AG09319 (cell line): ENCODE measurements at regions not wholly inside any gene's neighbourhood (a gene's known extent, or its start where the extent isn't known, plus 50 kb on each side); places are given as distances from the start of the nearest gene placed in this dataset.
"Not testable (repeated sequence)": the region's sequence is repeated elsewhere in the genome, so short reads cannot be mapped to it uniquely, and the experiment has no call there.

Experiments
- DNase-seq: peaks from one replicate; pipeline ENCODE4 v3.0.0-alpha.2; 2010; ENCODE audit warnings: low read depth; ENCODE audit errors: extremely low read depth
- CTCF ChIP-seq: IDR thresholded peaks from 2 replicates; pipeline ENCODE4 v1.5.1; 2011; ENCODE audit warnings: low read depth, mild to moderate bottlenecking, inconsistent platforms, low read length, moderate library complexity

- DNase-seq, result no peak
- no peak for TF ChIP-seq CTCF
Observed at GRCh38 chr14:83905157-83905556, 1624.8 kb upstream of the FLRT2 start.

- no peak for DNase-seq
Observed at GRCh38 chr14:83908419-83908818, 1621.5 kb upstream of the FLRT2 start.

GRCh38 chr14:83909507-83909906 lies 1620.4 kb upstream of the FLRT2 start:
- no peak for TF ChIP-seq CTCF
- DNase-seq, result no peak

More at GRCh38 chr14:83908419-83908818, 1621.5 kb upstream of the FLRT2 start:
- no peak for TF ChIP-seq CTCF

- no peak for DNase-seq
- no peak for TF ChIP-seq CTCF
Observed at GRCh38 chr14:83912032-83912642, 1617.8 kb upstream of the FLRT2 start.

- DNase-seq, result no peak
- TF ChIP-seq CTCF, result no peak
Observed at GRCh38 chr14:83913476-83913875, 1616.5 kb upstream of the FLRT2 start.

- no peak for DNase-seq
- TF ChIP-seq CTCF, result no peak
Observed at GRCh38 chr14:83918546-83918945, 1611.4 kb upstream of the FLRT2 start.

- DNase-seq, result not testable (repeated sequence)
Observed at GRCh38 chr14:83919675-83920074, 1610.3 kb upstream of the FLRT2 start.

- no peak for DNase-seq
- TF ChIP-seq CTCF, result no peak
Observed at GRCh38 chr14:83923842-83924241, 1606.1 kb upstream of the FLRT2 start.
